HG03139 (cell line): ENCODE measurements at regions not wholly inside any gene's neighbourhood (a gene's known extent, or its start where the extent isn't known, plus 50 kb on each side); places are given as distances from the start of the nearest gene placed in this dataset.

Experiments
- ATAC-seq: cut with Tn5 transposase; IDR thresholded peaks from one replicate; pipeline ENCODE4 v1.9.1; 2021; ENCODE audit not compliant: unreplicated experiment

GRCh38 chr6:9957215-9957759 is 457.6 kb downstream of the TFAP2A start:
- no peak for ATAC-seq

GRCh38 chr6:9948678-9949077 is 466.2 kb downstream of the TFAP2A start:
- ATAC-seq: no peak

- ATAC-seq: no peak
Measured at GRCh38 chr6:9943986-9944385, 470.9 kb downstream of the TFAP2A start.

- no peak for ATAC-seq
Measured at GRCh38 chr6:9943026-9943425, 471.8 kb downstream of the TFAP2A start.

GRCh38 chr6:9942131-9942530 is 472.7 kb downstream of the TFAP2A start:
- no peak for ATAC-seq

- ATAC-seq: no peak
Measured at GRCh38 chr6:9938801-9939200, 476.1 kb downstream of the TFAP2A start.

GRCh38 chr6:9937031-9937763 is 477.7 kb downstream of the TFAP2A start:
- no peak for ATAC-seq

GRCh38 chr6:9936551-9936950 is 478.3 kb downstream of the TFAP2A start:
- ATAC-seq: no peak

GRCh38 chr6:9933677-9934076 is 481.2 kb downstream of the TFAP2A start:
- ATAC-seq: no peak

GRCh38 chr6:9927275-9927674 is 487.6 kb downstream of the TFAP2A start:
- ATAC-seq: no peak

GRCh38 chr6:9924971-9925370 is 489.9 kb downstream of the TFAP2A start:
- no peak for ATAC-seq

- ATAC-seq: no peak
Measured at GRCh38 chr6:9921366-9921765, 493.5 kb downstream of the TFAP2A start.

GRCh38 chr6:9914951-9915350 is 499.9 kb downstream of the TFAP2A start:
- no peak for ATAC-seq

- no peak for ATAC-seq
Measured at GRCh38 chr6:9901376-9901775, 513.5 kb downstream of the TFAP2A start.

GRCh38 chr6:9896806-9897205 is 518.1 kb downstream of the TFAP2A start:
- no peak for ATAC-seq

- ATAC-seq: no peak
Measured at GRCh38 chr6:9890893-9891292, 524.0 kb downstream of the TFAP2A start.

- no peak for ATAC-seq
Measured at GRCh38 chr6:9890469-9890868, 524.4 kb downstream of the TFAP2A start.

GRCh38 chr6:9878535-9878934 is 536.3 kb downstream of the TFAP2A start:
- no peak for ATAC-seq

GRCh38 chr6:9875605-9876353 is 539.1 kb downstream of the TFAP2A start:
- ATAC-seq: no peak

- ATAC-seq: no peak
Measured at GRCh38 chr6:9862603-9863167, 552.2 kb downstream of the TFAP2A start.

- no peak for ATAC-seq
Measured at GRCh38 chr6:9851541-9852380, 563.1 kb downstream of the TFAP2A start.
